ENCODE measurements at regions not wholly inside any gene's neighbourhood (a gene's known extent, or its start where the extent isn't known, plus 50 kb on each side); places are given as distances from the start of the nearest gene placed in this dataset.

- TF ChIP-seq USF1 (IDR thresholded peaks at IDR 0.05) (no peak), FOXM1 (IDR thresholded peaks at IDR 0.05; ENCODE audit: borderline replicate concordance, low read depth) (no peak), TAF1 (IDR thresholded peaks at IDR 0.05; ENCODE audit: low read depth) (no peak), ZBTB7A (IDR thresholded peaks at IDR 0.05; ENCODE audit: low read depth) (no peak), YY1 (IDR thresholded peaks at IDR 0.05; ENCODE audit: low read depth) (no peak), EGR1 (IDR thresholded peaks at IDR 0.05) (no peak), CEBPB (IDR thresholded peaks at IDR 0.05) (no peak), RAD21 (IDR thresholded peaks at IDR 0.05; ENCODE audit: low read depth) (no peak), TCF12 (IDR thresholded peaks at IDR 0.05; ENCODE audit: low read depth) (no peak), CREB1 (IDR thresholded peaks at IDR 0.05; ENCODE audit: low read depth) (no peak), REST (IDR thresholded peaks at IDR 0.05; ENCODE audit: low read depth) (no peak), MAX (IDR thresholded peaks at IDR 0.05) (no peak)
These were observed 287.0 kb upstream of the CHD6 start for GRCh38 chr20:41905199-41905598.

GRCh38 chr20:41903586-41903985, 285.4 kb upstream of the CHD6 start:
- TF ChIP-seq EGR1 (IDR thresholded peaks at IDR 0.05), result no peak
- no peak for TF ChIP-seq CEBPB (IDR thresholded peaks at IDR 0.05)
- no peak for TF ChIP-seq NFIC (IDR thresholded peaks at IDR 0.05)
- TF ChIP-seq TAF1 (IDR thresholded peaks at IDR 0.05; ENCODE audit: low read depth), result no peak
- no peak for TF ChIP-seq USF1 (IDR thresholded peaks at IDR 0.05)
- no peak for TF ChIP-seq RAD21 (IDR thresholded peaks at IDR 0.05; ENCODE audit: low read depth)
- no peak for TF ChIP-seq YY1 (IDR thresholded peaks at IDR 0.05; ENCODE audit: low read depth)
- no peak for TF ChIP-seq TEAD4 (IDR thresholded peaks at IDR 0.05)
- no peak for TF ChIP-seq CREB1 (IDR thresholded peaks at IDR 0.05; ENCODE audit: low read depth)
- TF ChIP-seq EP300 (IDR thresholded peaks at IDR 0.05; ENCODE audit: borderline replicate concordance), result no peak
- no peak for TF ChIP-seq FOXM1 (IDR thresholded peaks at IDR 0.05; ENCODE audit: borderline replicate concordance, low read depth)
- TF ChIP-seq MAX (IDR thresholded peaks at IDR 0.05), result no peak
- TF ChIP-seq ZBTB7A (IDR thresholded peaks at IDR 0.05; ENCODE audit: low read depth), result no peak
- no peak for TF ChIP-seq REST (IDR thresholded peaks at IDR 0.05; ENCODE audit: low read depth)
- no peak for TF ChIP-seq TCF12 (IDR thresholded peaks at IDR 0.05; ENCODE audit: low read depth)

- TF ChIP-seq CEBPB (IDR thresholded peaks at IDR 0.05) (no peak), TCF12 (IDR thresholded peaks at IDR 0.05; ENCODE audit: low read depth) (no peak), CREB1 (IDR thresholded peaks at IDR 0.05; ENCODE audit: low read depth) (no peak), RAD21 (IDR thresholded peaks at IDR 0.05; ENCODE audit: low read depth) (no peak), TAF1 (IDR thresholded peaks at IDR 0.05; ENCODE audit: low read depth) (no peak), EP300 (IDR thresholded peaks at IDR 0.05; ENCODE audit: borderline replicate concordance) (no peak), EGR1 (IDR thresholded peaks at IDR 0.05) (no peak), ZBTB7A (IDR thresholded peaks at IDR 0.05; ENCODE audit: low read depth) (no peak), YY1 (IDR thresholded peaks at IDR 0.05; ENCODE audit: low read depth) (no peak), REST (IDR thresholded peaks at IDR 0.05; ENCODE audit: low read depth) (no peak), MAX (IDR thresholded peaks at IDR 0.05) (no peak), NFIC (IDR thresholded peaks at IDR 0.05) (no peak), USF1 (IDR thresholded peaks at IDR 0.05) (no peak), FOXM1 (IDR thresholded peaks at IDR 0.05; ENCODE audit: borderline replicate concordance, low read depth) (no peak), TEAD4 (IDR thresholded peaks at IDR 0.05) (no peak)
These were observed 284.2 kb upstream of the CHD6 start for GRCh38 chr20:41902346-41902745.
